ENCODE measurements at regions not wholly inside any gene's neighbourhood (a gene's known extent, or its start where the extent isn't known, plus 50 kb on each side); places are given as distances from the start of the nearest gene placed in this dataset.
"Not testable (repeated sequence)": the region's sequence is repeated elsewhere in the genome, so short reads cannot be mapped to it uniquely, and the experiment has no call there.

- no peak for DNase-seq
These were observed 230.3 kb downstream of the TDRD15 start for GRCh38 chr2:21353879-21354679.

- DNase-seq: no peak
These were observed 232.5 kb downstream of the TDRD15 start for GRCh38 chr2:21356086-21356856.

- DNase-seq: no peak
These were observed 233.1 kb downstream of the TDRD15 start for GRCh38 chr2:21356857-21357255.

- DNase-seq: no peak
These were observed 235.2 kb downstream of the TDRD15 start for GRCh38 chr2:21358976-21359375.

- DNase-seq: no peak
These were observed 237.6 kb downstream of the TDRD15 start for GRCh38 chr2:21361384-21361783.

- DNase-seq: no peak
These were observed 238.3 kb downstream of the TDRD15 start for GRCh38 chr2:21361957-21362486.

GRCh38 chr2:21363364-21363763 is 239.6 kb downstream of the TDRD15 start:
- no peak for DNase-seq

GRCh38 chr2:21367421-21367820 is 243.7 kb downstream of the TDRD15 start:
- no peak for DNase-seq

- no peak for DNase-seq
These were observed 246.0 kb downstream of the TDRD15 start for GRCh38 chr2:21369787-21370186.

GRCh38 chr2:21371499-21372003 is 247.8 kb downstream of the TDRD15 start:
- no peak for DNase-seq

GRCh38 chr2:21372654-21373053 is 248.9 kb downstream of the TDRD15 start:
- no peak for DNase-seq

GRCh38 chr2:21376864-21377263 is 253.1 kb downstream of the TDRD15 start:
- no peak for DNase-seq

GRCh38 chr2:21379140-21379539 is 255.4 kb downstream of the TDRD15 start:
- DNase-seq: no peak

- not testable (repeated sequence) for DNase-seq
These were observed 255.9 kb downstream of the TDRD15 start for GRCh38 chr2:21379668-21380067.

GRCh38 chr2:21381421-21381820 is 257.7 kb downstream of the TDRD15 start:
- no peak for DNase-seq

- no peak for DNase-seq
These were observed 259.1 kb downstream of the TDRD15 start for GRCh38 chr2:21382701-21383520.

GRCh38 chr2:21386666-21387065 is 262.9 kb downstream of the TDRD15 start:
- DNase-seq: no peak

- no peak for DNase-seq
These were observed 268.9 kb downstream of the TDRD15 start for GRCh38 chr2:21392649-21393048.

GRCh38 chr2:21393173-21393572 is 269.4 kb downstream of the TDRD15 start:
- no peak for DNase-seq

- no peak for DNase-seq
These were observed 271.6 kb downstream of the TDRD15 start for GRCh38 chr2:21395366-21395765.

- DNase-seq: no peak
These were observed 272.5 kb downstream of the TDRD15 start for GRCh38 chr2:21396252-21396651.

- DNase-seq: no peak
These were observed 277.4 kb downstream of the TDRD15 start for GRCh38 chr2:21401022-21401698.
